Thyroid gland (tissue), 4 donors: ENCODE measurements at regions not wholly inside any gene's neighbourhood (a gene's known extent, or its start where the extent isn't known, plus 50 kb on each side); places are given as distances from the start of the nearest gene placed in this dataset.

Experiments
- DNase-seq, 2 donors: peaks; one replicate each; pipeline ENCODE4 v3.0.0-alpha.2; 2019
- H3K27ac ChIP-seq, 3 donors: fragments of 200-600 bp; sonication (generic); 1 replicate in 2 of 3; 2 replicates in 1 of 3; pipeline ENCODE4 v1.5.1; 2016 to 2019; ENCODE audit warnings: mild to moderate bottlenecking in 1 of 3, moderate library complexity in 1 of 3
- H3K27me3 ChIP-seq: fragments of 200-600 bp; sonication (generic); one replicate; pipeline ENCODE4 v1.5.1; 2019
- H3K36me3 ChIP-seq, 2 donors: fragments of 200-600 bp; sonication (generic); one replicate each; pipeline ENCODE4 v1.5.1; 2016 to 2019
- H3K4me1 ChIP-seq, 2 donors: fragments of 200-600 bp; sonication (generic); one replicate each; pipeline ENCODE4 v1.5.1; 2017 to 2019
- H3K4me3 ChIP-seq, 3 donors: fragments of 200-600 bp; sonication (generic); replicated peaks in 1 of 3; 1 replicate in 2 of 3; 2 replicates in 1 of 3; pipeline ENCODE4 v1.5.1; 2016; ENCODE audit warnings: mild to moderate bottlenecking in 1 of 3
- H3K9me3 ChIP-seq: fragments of 200-600 bp; sonication (generic); one replicate; pipeline ENCODE4 v1.5.1; 2017
- CTCF ChIP-seq, 6 experiments: fragments of 200-600 bp in 3 of 6; fragments of 450-650 bp in 3 of 6; sonication (generic) in 3 of 6; IDR thresholded peaks; one replicate each; pipeline ENCODE4 v1.5.1; 2016 to 2019; ENCODE audit warnings: antibody characterized with exemption in 6 of 6, mild to moderate bottlenecking in 2 of 6, inconsistent platforms in 1 of 6, moderate library complexity in 1 of 6
- POLR2A ChIP-seq, 2 donors: fragments of 450-650 bp; IDR thresholded peaks; one replicate each; pipeline ENCODE4 v1.6.1; 2017; ENCODE audit warnings: antibody characterized with exemption in 2 of 2, mild to moderate bottlenecking in 2 of 2, moderate library complexity in 1 of 2
- WGBS, 2 donors: methylation state at CpG; one replicate each; pipeline ENCODE4 v1.1.5; 2017; 5-methylcytosine and 5-hydroxymethylcytosine counted together
- intact Hi-C: fragments of 100-400 bp; cut with DNase I; formaldehyde crosslinking; loops from one replicate; pipeline ENCODE4 v1.15.1; 2023

- H3K4me3 ChIP-seq = no peak overlapping the region
- 87 to 95% methylated on average over 1 of the region's 1 CpG for WGBS, 2 donors
- intact Hi-C loops = no loop called here
- H3K36me3 ChIP-seq = no peaks in the 10 kb centered on the region
- no peak overlapping the region for H3K27ac ChIP-seq
- no peaks in the 10 kb centered on the region for H3K4me1 ChIP-seq
- no peak for TF ChIP-seq POLR2A (IDR thresholded peaks at IDR 0.05)
- no peak for TF ChIP-seq CTCF (IDR thresholded peaks at IDR 0.05)
- DNase-seq = no peak
- no peaks in the 10 kb centered on the region for H3K27me3 ChIP-seq
- no peaks in the 10 kb centered on the region for H3K9me3 ChIP-seq
Observed at GRCh38 chr21:21807598-21807903, 809.3 kb downstream of the NCAM2 start.

- no peak overlapping the region for H3K27ac ChIP-seq
- no peak for DNase-seq
- intact Hi-C loops = no loop called here
- H3K4me3 ChIP-seq = no peak overlapping the region
- H3K9me3 ChIP-seq = no peaks in the 10 kb centered on the region
- H3K36me3 ChIP-seq = no peaks in the 10 kb centered on the region
- no peaks in the 10 kb centered on the region for H3K27me3 ChIP-seq
- no peak for TF ChIP-seq CTCF (IDR thresholded peaks at IDR 0.05)
- no peak for TF ChIP-seq POLR2A (IDR thresholded peaks at IDR 0.05)
- H3K4me1 ChIP-seq = no peaks in the 10 kb centered on the region
- 62 to 85% methylated on average over 2 of the region's 2 CpGs for WGBS, 2 donors
Observed at GRCh38 chr21:21813289-21813688, 815.1 kb downstream of the NCAM2 start.

GRCh38 chr21:21813934-21814333, 815.7 kb downstream of the NCAM2 start:
- intact Hi-C loops = no loop called here
- Histone ChIP-seq H3K4me1 (no peaks in the 10 kb centered on the region), H3K27ac (no peak overlapping the region), H3K36me3 (no peaks in the 10 kb centered on the region), H3K4me3 (no peak overlapping the region), H3K9me3 (no peaks in the 10 kb centered on the region), H3K27me3 (no peaks in the 10 kb centered on the region)
- DNase-seq = no peak
- no peak for TF ChIP-seq CTCF (IDR thresholded peaks at IDR 0.05)
- no peak for TF ChIP-seq POLR2A (IDR thresholded peaks at IDR 0.05)

GRCh38 chr21:21816778-21817177, 818.6 kb downstream of the NCAM2 start:
- DNase-seq = no peak
- no peak overlapping the region for H3K4me3 ChIP-seq
- H3K27me3 ChIP-seq = no peaks in the 10 kb centered on the region
- H3K27ac ChIP-seq = no peak overlapping the region
- intact Hi-C loops = no loop called here
- TF ChIP-seq POLR2A (IDR thresholded peaks at IDR 0.05) (no peak), CTCF (IDR thresholded peaks at IDR 0.05) (no peak)
- no peaks in the 10 kb centered on the region for H3K9me3 ChIP-seq
- H3K36me3 ChIP-seq = no peaks in the 10 kb centered on the region
- no peaks in the 10 kb centered on the region for H3K4me1 ChIP-seq
- 66 to 68% methylated on average over 4 of the region's 4 CpGs for WGBS, 2 donors

- H3K4me1 ChIP-seq = no peaks in the 10 kb centered on the region
- no peak overlapping the region for H3K4me3 ChIP-seq
- WGBS, 2 donors = 86 to 93% methylated on average over 2 of the region's 2 CpGs
- intact Hi-C loops = no loop called here
- H3K9me3 ChIP-seq = no peaks in the 10 kb centered on the region
- no peaks in the 10 kb centered on the region for H3K27me3 ChIP-seq
- no peak for DNase-seq
- no peak for TF ChIP-seq POLR2A (IDR thresholded peaks at IDR 0.05)
- no peak for TF ChIP-seq CTCF (IDR thresholded peaks at IDR 0.05)
- H3K36me3 ChIP-seq = no peaks in the 10 kb centered on the region
- no peak overlapping the region for H3K27ac ChIP-seq
Observed at GRCh38 chr21:21818898-21819297, 820.7 kb downstream of the NCAM2 start.
